NAMALWA (cell line): ENCODE measurements at regions not wholly inside any gene's neighbourhood (a gene's known extent, or its start where the extent isn't known, plus 50 kb on each side); places are given as distances from the start of the nearest gene placed in this dataset.
"Not testable (repeated sequence)": the region's sequence is repeated elsewhere in the genome, so short reads cannot be mapped to it uniquely, and the experiment has no call there.

Experiments used
- DNase-seq: peaks from one replicate; pipeline ENCODE4 v3.0.0-alpha.2; 2015; ENCODE audit warnings: low spot score

GRCh38 chr6:142016666-142017065 is 116.1 kb upstream of the GJE1 start:
- not testable (repeated sequence) for DNase-seq

- DNase-seq = not testable (repeated sequence)
These were observed 117.3 kb upstream of the GJE1 start for GRCh38 chr6:142015463-142015862.

GRCh38 chr6:142015011-142015410 is 117.7 kb upstream of the GJE1 start:
- DNase-seq = no peak

GRCh38 chr6:142014515-142014914 is 118.2 kb upstream of the GJE1 start:
- no peak for DNase-seq

GRCh38 chr6:142013875-142014495 is 118.7 kb upstream of the GJE1 start:
- no peak for DNase-seq

GRCh38 chr6:142013287-142013686 is 119.4 kb upstream of the GJE1 start:
- no peak for DNase-seq

- no peak for DNase-seq
These were observed 121.0 kb upstream of the GJE1 start for GRCh38 chr6:142011775-142012174.

GRCh38 chr6:142011156-142011555 is 121.6 kb upstream of the GJE1 start:
- DNase-seq = no peak

GRCh38 chr6:142009647-142010046 is 123.1 kb upstream of the GJE1 start:
- no peak for DNase-seq

- DNase-seq = no peak
These were observed 123.9 kb upstream of the GJE1 start for GRCh38 chr6:142008781-142009180.

GRCh38 chr6:142008016-142008735 is 124.5 kb upstream of the GJE1 start:
- DNase-seq = no peak

- DNase-seq = no peak
These were observed 127.7 kb upstream of the GJE1 start for GRCh38 chr6:142005021-142005420.

- no peak for DNase-seq
These were observed 129.8 kb upstream of the GJE1 start for GRCh38 chr6:142002825-142003405.

GRCh38 chr6:141996823-141997222 is 135.9 kb upstream of the GJE1 start:
- no peak for DNase-seq

GRCh38 chr6:141992109-141992508 is 140.6 kb upstream of the GJE1 start:
- no peak for DNase-seq

GRCh38 chr6:141990840-141991239 is 141.9 kb upstream of the GJE1 start:
- DNase-seq = no peak

GRCh38 chr6:141989706-141989959 is 143.1 kb upstream of the GJE1 start:
- no peak for DNase-seq

- peak; percentile 67 for DNase-seq
These were observed 143.6 kb upstream of the GJE1 start for GRCh38 chr6:141988954-141989705.

GRCh38 chr6:141988327-141988726 is 144.4 kb upstream of the GJE1 start:
- no peak for DNase-seq

GRCh38 chr6:141986457-141986856 is 146.3 kb upstream of the GJE1 start:
- DNase-seq = no peak

GRCh38 chr6:141981190-141981589 is 151.5 kb upstream of the GJE1 start:
- no peak for DNase-seq

GRCh38 chr6:141977782-141978181 is 154.9 kb upstream of the GJE1 start:
- DNase-seq = no peak

- DNase-seq = no peak
These were observed 155.7 kb upstream of the GJE1 start for GRCh38 chr6:141976994-141977393.
